NCI-H2107 treated with DMSO at 0.1 percent for 48 hours (cell line): ENCODE measurements at regions not wholly inside any gene's neighbourhood (a gene's known extent, or its start where the extent isn't known, plus 50 kb on each side); places are given as distances from the start of the nearest gene placed in this dataset.
"Not testable (repeated sequence)": the region's sequence is repeated elsewhere in the genome, so short reads cannot be mapped to it uniquely, and the experiment has no call there.

ENCODE experiments used
- DNase-seq: peaks from one replicate; lab custom pipeline; 2025; ENCODE audit not compliant: unreplicated experiment; lab: John Stamatoyannopoulos, UW

GRCh38 chr9:11701706-11702105, 991.5 kb upstream of the TYRP1 start:
- DNase-seq, result no peak

- peak; percentile 14 for DNase-seq
These were observed 990.6 kb upstream of the TYRP1 start for GRCh38 chr9:11702548-11702947.

GRCh38 chr9:11704198-11704597, 989.0 kb upstream of the TYRP1 start:
- not testable (repeated sequence) for DNase-seq

- no peak for DNase-seq
These were observed 984.3 kb upstream of the TYRP1 start for GRCh38 chr9:11708899-11709298.

- DNase-seq, result no peak
These were observed 983.6 kb upstream of the TYRP1 start for GRCh38 chr9:11709567-11709966.

GRCh38 chr9:11713077-11713476, 980.1 kb upstream of the TYRP1 start:
- DNase-seq, result no peak

- no peak for DNase-seq
These were observed 970.2 kb upstream of the TYRP1 start for GRCh38 chr9:11722957-11723356.

GRCh38 chr9:11726659-11727058, 966.5 kb upstream of the TYRP1 start:
- DNase-seq, result no peak

- DNase-seq, result no peak
These were observed 957.8 kb upstream of the TYRP1 start for GRCh38 chr9:11735391-11735790.

GRCh38 chr9:11742471-11742870, 950.7 kb upstream of the TYRP1 start:
- no peak for DNase-seq

- no peak for DNase-seq
These were observed 949.8 kb upstream of the TYRP1 start for GRCh38 chr9:11743356-11743755.

- no peak for DNase-seq
These were observed 943.8 kb upstream of the TYRP1 start for GRCh38 chr9:11749396-11749795.

GRCh38 chr9:11755951-11756350, 937.2 kb upstream of the TYRP1 start:
- DNase-seq, result no peak

- no peak for DNase-seq
These were observed 935.8 kb upstream of the TYRP1 start for GRCh38 chr9:11757408-11757807.

GRCh38 chr9:11758016-11758415, 935.2 kb upstream of the TYRP1 start:
- DNase-seq, result no peak

- DNase-seq, result no peak
These were observed 913.2 kb upstream of the TYRP1 start for GRCh38 chr9:11779971-11780370.

- no peak for DNase-seq
These were observed 900.3 kb upstream of the TYRP1 start for GRCh38 chr9:11792870-11793269.

GRCh38 chr9:11794984-11795383, 898.2 kb upstream of the TYRP1 start:
- no peak for DNase-seq

GRCh38 chr9:11805969-11806368, 887.2 kb upstream of the TYRP1 start:
- no peak for DNase-seq

GRCh38 chr9:11821306-11821975, 871.7 kb upstream of the TYRP1 start:
- DNase-seq, result no peak

GRCh38 chr9:11828201-11828600, 865.0 kb upstream of the TYRP1 start:
- no peak for DNase-seq

GRCh38 chr9:11833056-11833455, 860.1 kb upstream of the TYRP1 start:
- no peak for DNase-seq

- no peak for DNase-seq
These were observed 824.4 kb upstream of the TYRP1 start for GRCh38 chr9:11868795-11869194.
